GM12878 (cell line): ENCODE measurements at regions not wholly inside any gene's neighbourhood (a gene's known extent, or its start where the extent isn't known, plus 50 kb on each side); places are given as distances from the start of the nearest gene placed in this dataset.

ENCODE experiments used
- ATAC-seq: fragments of 200-7000 bp; cut with Tn5 transposase; 3 replicates; pipeline ENCODE4 v1.9.1; 2020; ENCODE audit warnings: mild to moderate bottlenecking, moderate library complexity
- BruUV-seq: library from RNA; stranded (reverse); fragments of 400-500 nt; replicated peaks from 2 replicates; lab custom pipeline; 2021; lab: Mats Ljungman, UMichigan
- CTCF ChIA-PET: fragments of 300-600 bp; sonication (Branson Sonifier 250); formaldehyde crosslinking; extraction: SDS; loops from one replicate; lab custom pipeline; 2021; ENCODE audit warnings: inconsistent platforms; lab: Yijun Ruan, JAX
- POLR2A ChIA-PET: fragments of 350-600 bp; formaldehyde crosslinking; extraction: SDS; loops from one replicate; lab custom pipeline; 2021; ENCODE audit warnings: inconsistent platforms; lab: Charles Lee
- RAD21 ChIA-PET: fragments of 300-600 bp; sonication (Branson Sonifier 250); formaldehyde crosslinking; loops from one replicate; lab custom pipeline; 2023; ENCODE audit warnings: antibody characterized with exemption; ENCODE audit not compliant: unreplicated experiment; lab: Charles Lee
- SMC1A ChIA-PET: fragments of 300-600 bp; sonication (Branson Sonifier 250); formaldehyde crosslinking; loops from one replicate; lab custom pipeline; 2023; ENCODE audit not compliant: unreplicated experiment, uncharacterized antibody; lab: Charles Lee
- DNase-seq: peaks from one replicate; pipeline ENCODE4 v3.0.0-alpha.2; 2011; ENCODE audit warnings: low read depth, low spot score
- FAIRE-seq: peaks from 3 replicates; lab custom pipeline; 2011; peaks lifted over from hg19 to GRCh38; lab: Jason Lieb, UNC
- H2AFZ ChIP-seq: 2 replicates; pipeline ENCODE4 v1.6.0; 2011; ENCODE audit warnings: low read depth, low read length, control low read depth; ENCODE audit not compliant: control insufficient read depth
- H3K27ac ChIP-seq: 2 replicates; pipeline ENCODE4 v1.5.1; 2011; ENCODE audit warnings: control low read depth; ENCODE audit not compliant: control insufficient read depth, insufficient read depth
- H3K27me3 ChIP-seq, 2 experiments: replicated peaks in 1 of 2; 2 replicates each; pipeline versions ENCODE4 v1.6.0 to v1.6.1; 2011; ENCODE audit warnings: low read length in 1 of 2; ENCODE audit not compliant: control insufficient read depth in 2 of 2, insufficient read depth in 2 of 2
- H3K36me3 ChIP-seq, 2 experiments: 2 replicates each; pipeline ENCODE4 v1.5.1; 2011; ENCODE audit warnings: low read length in 1 of 2; ENCODE audit not compliant: control insufficient read depth in 2 of 2, insufficient read depth in 2 of 2
- H3K4me1 ChIP-seq: 2 replicates; pipeline ENCODE4 v1.6.1; 2011; ENCODE audit warnings: mild to moderate bottlenecking, low read length, moderate library complexity, mixed read lengths; ENCODE audit not compliant: control insufficient read depth, insufficient read depth
- H3K4me2 ChIP-seq: 2 replicates; pipeline ENCODE4 v1.6.0; 2011; ENCODE audit warnings: control low read depth; ENCODE audit not compliant: control insufficient read depth, insufficient read depth
- H3K4me3 ChIP-seq: fragments of 200-600 bp; sonication (generic); 2 replicates; pipeline ENCODE4 v1.5.1; 2016
- H3K79me2 ChIP-seq: 2 replicates; pipeline ENCODE4 v1.6.0; 2011; ENCODE audit warnings: low read length; ENCODE audit not compliant: control insufficient read depth, insufficient read depth
- H3K9ac ChIP-seq: 2 replicates; pipeline ENCODE4 v1.8.0; 2011; ENCODE audit warnings: low read length, control low read depth, mixed read lengths; ENCODE audit not compliant: control insufficient read depth, insufficient read depth
- H3K9me3 ChIP-seq: replicated peaks from 3 replicates; pipeline ENCODE4 v1.5.1; 2011; ENCODE audit warnings: mild to moderate bottlenecking, low read length; ENCODE audit not compliant: control insufficient read depth, insufficient read depth
- H4K20me1 ChIP-seq: 2 replicates; pipeline ENCODE4 v1.6.0; 2011; ENCODE audit not compliant: control insufficient read depth, insufficient read depth
- BRCA1 ChIP-seq: IDR thresholded peaks from 2 replicates; pipeline ENCODE4 v1.6.1; 2011; ENCODE audit warnings: low read depth, low read length, improper control_type of control experiment
- CHD1 ChIP-seq: IDR thresholded peaks from 2 replicates; pipeline ENCODE4 v1.6.1; 2012; ENCODE audit warnings: low read depth, low read length, improper control_type of control experiment
- DPF2 ChIP-seq: fragments of 450-650 bp; IDR thresholded peaks from 2 replicates; pipeline ENCODE4 v1.6.1; 2017; ENCODE audit warnings: mild to moderate bottlenecking
- ESRRA ChIP-seq: IDR thresholded peaks from 2 replicates; pipeline ENCODE4 v1.6.1; 2012; ENCODE audit warnings: mild to moderate bottlenecking, low read length, improper control_type of control experiment
- IRF3 ChIP-seq: fragments of 450-650 bp; IDR thresholded peaks from 2 replicates; pipeline ENCODE4 v1.6.1; 2014; ENCODE audit warnings: mild to moderate bottlenecking
- MTA3 ChIP-seq: IDR thresholded peaks from 2 replicates; pipeline ENCODE4 v1.6.1; 2012; ENCODE audit warnings: low read length, inconsistent platforms, borderline replicate concordance
- NBN ChIP-seq: fragments of 450-650 bp; IDR thresholded peaks from 2 replicates; pipeline ENCODE4 v1.6.1; 2016
- NR2F1 ChIP-seq: fragments of 450-650 bp; conservative IDR thresholded peaks from 2 replicates; pipeline ENCODE4 v1.6.1; 2017; ENCODE audit warnings: mild to moderate bottlenecking
- PAX5 ChIP-seq: IDR thresholded peaks from 2 replicates; pipeline ENCODE4 v1.6.1; 2011; ENCODE audit warnings: low read depth, low read length, borderline replicate concordance
- PBX3 ChIP-seq: IDR thresholded peaks from 2 replicates; pipeline ENCODE4 v1.6.1; 2011; ENCODE audit warnings: mild to moderate bottlenecking, low read depth, low read length, moderate library complexity; ENCODE audit not compliant: insufficient replicate concordance
- RCOR1 ChIP-seq: conservative IDR thresholded peaks from 2 replicates; pipeline ENCODE4 v1.6.1; 2012; ENCODE audit warnings: low read depth, low read length, improper control_type of control experiment
- SMC3 ChIP-seq: IDR thresholded peaks from 2 replicates; pipeline ENCODE4 v1.6.1; 2011; ENCODE audit warnings: low read length, improper control_type of control experiment, borderline replicate concordance
- TCF3 ChIP-seq: IDR thresholded peaks from 2 replicates; pipeline ENCODE4 v1.6.1; 2012; ENCODE audit warnings: low read depth, mild to moderate bottlenecking, low read length, borderline replicate concordance; ENCODE audit not compliant: insufficient read depth
- WRNIP1 ChIP-seq: IDR thresholded peaks from 2 replicates; pipeline ENCODE4 v1.6.1; 2011; ENCODE audit warnings: low read depth, low read length, improper control_type of control experiment, borderline replicate concordance
- ZNF274 ChIP-seq: IDR thresholded peaks from one replicate; pipeline ENCODE4 v1.8.0; 2011; ENCODE audit not compliant: insufficient read length, insufficient read depth
- WGBS: methylation state at CpG from one replicate; pipeline ENCODE4 v1.1.6; 2016; ENCODE audit warnings: low lambda C conversion rate; ENCODE audit not compliant: insufficient replicate concordance, insufficient coverage; ENCODE audit errors: missing lambda C conversion rate; 5-methylcytosine and 5-hydroxymethylcytosine counted together
- in situ Hi-C: fragments of 300-500 bp; cut with MboI; formaldehyde crosslinking; loops from 9 replicates; pipeline ENCODE4 v1.14.3; 2018; ENCODE audit warnings: mixed read lengths
- intact Hi-C: fragments of 100-400 bp; cut with micrococcal nuclease; formaldehyde crosslinking; loops from one replicate; pipeline ENCODE4 v1.14.2; 2022; ENCODE audit not compliant: unreplicated experiment
- TF ChIP-seq, protein P1 (sequence below): fragments of 450-650 bp; conservative IDR thresholded peaks from 2 replicates; pipeline ENCODE4 v1.6.1; 2017; ENCODE audit warnings: mild to moderate bottlenecking, moderate library complexity
- TF ChIP-seq, protein P2 (sequence below): IDR thresholded peaks from 2 replicates; pipeline ENCODE4 v1.6.1; 2012; ENCODE audit warnings: improper control_type of control experiment, low read depth, low read length; ENCODE audit not compliant: insufficient replicate concordance

DNA sequence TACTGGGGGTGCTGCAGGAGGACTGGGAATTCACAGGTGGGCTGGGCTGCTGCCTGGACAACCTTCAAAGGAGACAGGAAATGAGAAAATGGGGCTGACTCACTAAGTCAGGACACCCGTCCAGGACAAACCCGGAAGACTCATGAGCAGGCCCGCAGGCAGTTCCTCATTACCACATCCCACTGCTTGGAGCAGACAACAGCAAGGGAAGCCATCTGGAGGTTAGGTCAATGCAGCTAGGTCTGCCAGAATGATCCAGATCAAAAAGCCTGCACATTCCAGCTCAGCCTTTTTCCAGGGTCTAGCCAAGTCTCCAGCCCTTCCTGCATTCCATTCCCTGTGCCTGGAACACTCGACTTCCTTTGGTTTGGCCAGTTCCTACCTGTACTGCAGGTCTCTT, 536.5 kb upstream of the CDH11 start:
- no peaks in the 10 kb centered on the region for H4K20me1 ChIP-seq
- H3K27ac ChIP-seq = no peak overlapping the region
- H3K79me2 ChIP-seq = no peaks in the 10 kb centered on the region
- in situ Hi-C loops = no loop called here
- no peaks in the 10 kb centered on the region for H3K9me3 ChIP-seq
- no peak overlapping the region for H2AFZ ChIP-seq
- no peak for ATAC-seq
- TF ChIP-seq SMC3 (no peak), PBX3 (no peak), IRF3 (no peak), BRCA1 (no peak), MTA3 (no peak), NBN (no peak), TCF3 (no peak), RCOR1 (no peak), PAX5 (no peak), CHD1 (no peak), WRNIP1 (no peak), ZNF274 (no peak), ESRRA (no peak), NR2F1 (no peak), DPF2 (no peak)
- TF ChIP-seq, protein P1, sequence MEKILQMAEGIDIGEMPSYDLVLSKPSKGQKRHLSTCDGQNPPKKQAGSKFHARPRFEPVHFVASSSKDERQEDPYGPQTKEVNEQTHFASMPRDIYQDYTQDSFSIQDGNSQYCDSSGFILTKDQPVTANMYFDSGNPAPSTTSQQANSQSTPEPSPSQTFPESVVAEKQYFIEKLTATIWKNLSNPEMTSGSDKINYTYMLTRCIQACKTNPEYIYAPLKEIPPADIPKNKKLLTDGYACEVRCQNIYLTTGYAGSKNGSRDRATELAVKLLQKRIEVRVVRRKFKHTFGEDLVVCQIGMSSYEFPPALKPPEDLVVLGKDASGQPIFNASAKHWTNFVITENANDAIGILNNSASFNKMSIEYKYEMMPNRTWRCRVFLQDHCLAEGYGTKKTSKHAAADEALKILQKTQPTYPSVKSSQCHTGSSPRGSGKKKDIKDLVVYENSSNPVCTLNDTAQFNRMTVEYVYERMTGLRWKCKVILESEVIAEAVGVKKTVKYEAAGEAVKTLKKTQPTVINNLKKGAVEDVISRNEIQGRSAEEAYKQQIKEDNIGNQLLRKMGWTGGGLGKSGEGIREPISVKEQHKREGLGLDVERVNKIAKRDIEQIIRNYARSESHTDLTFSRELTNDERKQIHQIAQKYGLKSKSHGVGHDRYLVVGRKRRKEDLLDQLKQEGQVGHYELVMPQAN = no peak
- TF ChIP-seq, protein P2, sequence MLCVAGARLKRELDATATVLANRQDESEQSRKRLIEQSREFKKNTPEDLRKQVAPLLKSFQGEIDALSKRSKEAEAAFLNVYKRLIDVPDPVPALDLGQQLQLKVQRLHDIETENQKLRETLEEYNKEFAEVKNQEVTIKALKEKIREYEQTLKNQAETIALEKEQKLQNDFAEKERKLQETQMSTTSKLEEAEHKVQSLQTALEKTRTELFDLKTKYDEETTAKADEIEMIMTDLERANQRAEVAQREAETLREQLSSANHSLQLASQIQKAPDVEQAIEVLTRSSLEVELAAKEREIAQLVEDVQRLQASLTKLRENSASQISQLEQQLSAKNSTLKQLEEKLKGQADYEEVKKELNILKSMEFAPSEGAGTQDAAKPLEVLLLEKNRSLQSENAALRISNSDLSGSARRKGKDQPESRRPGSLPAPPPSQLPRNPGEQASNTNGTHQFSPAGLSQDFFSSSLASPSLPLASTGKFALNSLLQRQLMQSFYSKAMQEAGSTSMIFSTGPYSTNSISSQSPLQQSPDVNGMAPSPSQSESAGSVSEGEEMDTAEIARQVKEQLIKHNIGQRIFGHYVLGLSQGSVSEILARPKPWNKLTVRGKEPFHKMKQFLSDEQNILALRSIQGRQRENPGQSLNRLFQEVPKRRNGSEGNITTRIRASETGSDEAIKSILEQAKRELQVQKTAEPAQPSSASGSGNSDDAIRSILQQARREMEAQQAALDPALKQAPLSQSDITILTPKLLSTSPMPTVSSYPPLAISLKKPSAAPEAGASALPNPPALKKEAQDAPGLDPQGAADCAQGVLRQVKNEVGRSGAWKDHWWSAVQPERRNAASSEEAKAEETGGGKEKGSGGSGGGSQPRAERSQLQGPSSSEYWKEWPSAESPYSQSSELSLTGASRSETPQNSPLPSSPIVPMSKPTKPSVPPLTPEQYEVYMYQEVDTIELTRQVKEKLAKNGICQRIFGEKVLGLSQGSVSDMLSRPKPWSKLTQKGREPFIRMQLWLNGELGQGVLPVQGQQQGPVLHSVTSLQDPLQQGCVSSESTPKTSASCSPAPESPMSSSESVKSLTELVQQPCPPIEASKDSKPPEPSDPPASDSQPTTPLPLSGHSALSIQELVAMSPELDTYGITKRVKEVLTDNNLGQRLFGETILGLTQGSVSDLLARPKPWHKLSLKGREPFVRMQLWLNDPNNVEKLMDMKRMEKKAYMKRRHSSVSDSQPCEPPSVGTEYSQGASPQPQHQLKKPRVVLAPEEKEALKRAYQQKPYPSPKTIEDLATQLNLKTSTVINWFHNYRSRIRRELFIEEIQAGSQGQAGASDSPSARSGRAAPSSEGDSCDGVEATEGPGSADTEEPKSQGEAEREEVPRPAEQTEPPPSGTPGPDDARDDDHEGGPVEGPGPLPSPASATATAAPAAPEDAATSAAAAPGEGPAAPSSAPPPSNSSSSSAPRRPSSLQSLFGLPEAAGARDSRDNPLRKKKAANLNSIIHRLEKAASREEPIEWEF = no peak
- H3K4me2 ChIP-seq = no peak overlapping the region
- H3K4me3 ChIP-seq = no peak overlapping the region
- H3K9ac ChIP-seq = no peak overlapping the region
- ChIA-PET POLR2A (no interaction called here), CTCF (no interaction called here), RAD21 (no interaction called here), SMC1A (no interaction called here)
- intact Hi-C loops = no loop called here
- WGBS = 48% methylated on average over 4 of the region's 4 CpGs
- BruUV-seq = no TSS peak
- no peaks in the 10 kb centered on the region for H3K36me3 ChIP-seq
- H3K27me3 ChIP-seq = no peaks in the 10 kb centered on the region
- H3K4me1 ChIP-seq = no peaks in the 10 kb centered on the region
- DNase-seq = no peak
- FAIRE-seq = no peak
